ENCODE measurements at regions not wholly inside any gene's neighbourhood (a gene's known extent, or its start where the extent isn't known, plus 50 kb on each side); places are given as distances from the start of the nearest gene placed in this dataset.

DNA sequence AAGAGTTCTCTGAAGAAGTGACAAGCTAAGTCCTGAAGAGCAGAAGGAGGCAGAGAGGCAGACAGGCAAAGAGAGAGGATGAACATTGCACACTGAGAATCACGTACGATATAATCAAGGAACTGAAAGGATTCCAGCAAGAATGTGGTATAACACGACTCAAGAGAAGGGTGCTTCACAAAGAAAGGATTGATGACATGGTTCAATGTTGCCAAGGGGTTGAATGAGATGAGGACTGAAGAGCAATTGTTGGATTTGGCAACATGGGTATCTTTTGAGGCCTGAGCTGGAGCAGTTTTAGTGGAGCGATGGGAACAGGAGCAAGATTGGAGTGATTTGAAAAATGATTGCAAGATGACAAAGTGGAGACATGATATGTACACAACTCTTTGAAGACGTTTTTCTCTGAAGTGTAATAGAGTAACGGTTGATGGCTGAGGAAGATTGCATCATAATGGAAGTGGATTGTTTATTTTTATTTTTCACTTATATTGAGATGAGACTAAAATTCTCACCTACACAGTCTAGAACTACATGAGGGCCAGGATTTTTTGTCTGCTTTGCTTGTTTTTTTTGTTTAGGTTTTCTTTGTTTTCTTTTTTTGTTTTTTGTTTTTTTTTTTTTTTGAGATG, 1049.9 kb upstream of the WWC1 start:
- no peak for DNase-seq

GRCh38 chr5:167242701-167243100, 1048.7 kb upstream of the WWC1 start:
- DNase-seq = no peak

DNA sequence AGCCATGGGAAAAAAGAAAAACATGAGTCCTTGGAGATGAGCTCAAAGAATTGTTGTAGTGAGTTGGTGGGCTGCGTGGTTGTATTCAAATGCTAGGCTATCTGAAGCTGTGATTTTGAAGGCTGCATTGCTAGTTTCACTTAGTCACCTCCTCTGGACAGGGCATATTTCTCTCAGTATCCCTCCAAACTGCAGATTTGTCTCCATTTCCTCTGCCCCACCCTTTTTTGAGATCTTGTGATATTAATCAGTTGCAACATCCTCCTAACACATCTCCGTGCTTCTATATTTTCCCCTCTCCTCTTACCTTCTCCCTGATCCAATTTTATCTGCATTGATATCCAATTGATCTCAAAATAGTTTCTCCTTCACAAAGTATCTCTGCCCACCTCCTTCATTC, 1048.0 kb upstream of the WWC1 start:
- no peak for DNase-seq

GRCh38 chr5:167244583-167244982, 1046.9 kb upstream of the WWC1 start:
- no peak for DNase-seq

- no peak for DNase-seq
Measured at GRCh38 chr5:167245868-167246267, 1045.6 kb upstream of the WWC1 start.

DNA sequence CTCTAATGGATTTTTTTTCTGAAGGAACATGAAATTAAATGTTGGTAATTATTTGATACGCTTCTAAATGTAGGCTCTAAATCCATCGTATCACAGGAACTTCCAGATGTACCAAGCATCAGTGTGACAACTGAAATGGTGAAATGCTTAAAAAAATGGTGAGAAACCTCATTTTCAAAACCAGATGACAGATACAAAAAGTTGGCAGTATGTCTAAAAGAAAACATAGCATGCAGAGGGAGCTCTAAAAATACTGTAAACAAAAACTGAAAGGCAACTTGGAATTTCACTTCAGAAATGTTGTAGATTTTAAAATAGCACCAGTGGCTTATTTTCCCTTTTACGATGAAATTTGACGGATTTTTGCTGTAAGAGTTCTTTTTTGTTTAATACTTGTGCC, 1043.6 kb upstream of the WWC1 start:
- DNase-seq = no peak

GRCh38 chr5:167248257-167248656, 1043.2 kb upstream of the WWC1 start:
- no peak for DNase-seq

GRCh38 chr5:167250996-167251395, 1040.4 kb upstream of the WWC1 start:
- no peak for DNase-seq

GRCh38 chr5:167254132-167254531, 1037.3 kb upstream of the WWC1 start:
- DNase-seq = no peak

- peak; percentile 27 for DNase-seq
Measured at GRCh38 chr5:167255926-167256325, 1035.5 kb upstream of the WWC1 start.

GRCh38 chr5:167259806-167260205, 1031.6 kb upstream of the WWC1 start:
- no peak for DNase-seq

DNA sequence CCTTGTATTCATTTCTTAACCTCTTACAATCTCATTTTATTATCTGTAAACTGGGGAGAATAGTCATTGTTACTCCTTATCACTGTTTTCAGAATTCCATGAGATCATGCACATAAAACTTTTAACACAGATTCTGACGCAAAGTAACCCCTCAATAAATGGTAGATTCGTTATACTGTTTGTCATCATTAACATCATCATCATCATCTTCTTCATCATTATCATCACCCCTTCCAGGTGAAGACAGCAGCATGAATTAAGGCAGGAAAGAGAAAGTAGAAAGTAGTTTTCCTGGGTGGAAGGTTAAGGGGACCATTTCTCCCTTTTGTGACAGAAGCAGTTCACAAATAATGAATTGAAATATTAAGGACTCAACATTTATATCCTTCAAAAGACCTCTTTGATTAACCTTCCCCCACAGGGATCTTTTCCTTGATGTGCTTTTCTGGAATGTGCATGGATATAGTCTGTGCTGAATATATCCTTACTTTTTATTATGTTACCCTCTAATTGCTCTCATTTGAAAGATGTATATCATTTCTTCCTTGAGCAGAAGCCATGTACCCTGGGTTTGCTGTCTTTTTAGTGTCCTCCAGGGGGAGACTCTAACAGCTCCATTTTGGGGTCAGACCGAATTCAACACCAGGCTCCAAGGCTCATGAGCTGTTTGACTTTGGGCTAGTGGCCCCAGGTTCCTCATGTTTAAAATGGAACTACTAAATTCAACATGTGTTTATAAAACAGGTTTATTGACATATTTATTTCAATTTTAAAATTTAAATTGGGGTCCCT, 1029.9 kb upstream of the WWC1 start:
- no peak for DNase-seq

GRCh38 chr5:167263185-167263584, 1028.3 kb upstream of the WWC1 start:
- no peak for DNase-seq

DNA sequence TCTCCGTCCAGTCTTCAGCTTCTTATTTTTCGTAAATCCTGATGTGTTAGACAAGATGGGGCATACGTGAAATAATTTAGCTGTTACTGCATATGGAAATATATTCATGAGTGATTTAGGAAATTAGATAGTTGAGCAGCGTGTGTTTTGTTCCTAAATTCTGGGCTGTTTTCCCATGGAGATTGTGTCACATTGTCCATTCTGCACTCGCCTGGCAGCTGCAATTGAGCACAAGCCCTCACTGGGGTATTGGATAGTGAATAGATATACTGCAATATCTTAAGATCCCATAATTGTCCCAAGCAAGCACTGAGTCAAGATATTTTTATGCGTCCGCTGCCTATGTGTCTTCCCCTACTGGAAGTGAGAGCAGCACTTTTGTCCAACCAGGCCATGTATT, 1027.1 kb upstream of the WWC1 start:
- no peak for DNase-seq

- DNase-seq = no peak
Measured at GRCh38 chr5:167268337-167268736, 1023.1 kb upstream of the WWC1 start.

- no peak for DNase-seq
Measured at GRCh38 chr5:167269146-167269545, 1022.3 kb upstream of the WWC1 start.

DNA sequence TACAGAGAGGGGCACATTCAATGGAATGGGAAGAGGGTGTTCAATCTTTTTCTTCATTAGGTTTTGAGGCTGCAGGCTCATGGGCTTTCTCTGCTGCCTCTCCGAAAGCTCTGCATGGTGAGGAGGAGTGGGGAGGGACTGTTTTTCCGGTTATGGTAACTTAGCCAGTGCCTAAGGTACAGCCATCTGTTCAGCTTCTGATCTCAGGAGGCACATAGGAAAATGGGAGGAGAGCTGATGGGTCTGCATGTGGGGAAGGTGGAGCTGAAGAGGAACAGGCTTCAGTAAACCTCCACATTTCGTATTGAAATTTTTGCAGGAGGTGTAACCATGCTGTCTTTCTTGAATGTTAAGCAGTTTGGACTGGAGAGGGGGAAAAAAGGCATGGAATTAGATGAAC, 1020.4 kb upstream of the WWC1 start:
- DNase-seq = no peak

GRCh38 chr5:167271511-167271910, 1019.9 kb upstream of the WWC1 start:
- no peak for DNase-seq

DNA sequence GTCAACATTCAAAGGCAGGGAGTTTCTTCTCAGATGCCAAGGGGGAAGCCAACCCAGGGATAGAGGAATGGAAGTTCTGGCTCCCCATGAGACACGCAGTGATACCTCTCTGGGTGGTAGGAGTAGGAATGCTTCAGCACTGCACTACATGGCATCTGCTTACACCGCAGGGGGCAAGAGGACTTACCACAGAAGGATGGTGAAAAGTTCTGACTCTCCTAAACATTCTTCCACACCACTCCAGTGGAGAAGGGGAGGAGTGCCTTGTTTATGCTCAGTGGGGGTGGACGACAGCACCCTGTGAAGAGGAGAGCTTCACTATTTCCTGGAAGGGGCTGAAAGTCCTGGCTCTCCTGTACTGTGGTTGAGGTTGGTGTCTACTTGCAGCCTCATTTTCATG, 1011.3 kb upstream of the WWC1 start:
- no peak for DNase-seq

DNA sequence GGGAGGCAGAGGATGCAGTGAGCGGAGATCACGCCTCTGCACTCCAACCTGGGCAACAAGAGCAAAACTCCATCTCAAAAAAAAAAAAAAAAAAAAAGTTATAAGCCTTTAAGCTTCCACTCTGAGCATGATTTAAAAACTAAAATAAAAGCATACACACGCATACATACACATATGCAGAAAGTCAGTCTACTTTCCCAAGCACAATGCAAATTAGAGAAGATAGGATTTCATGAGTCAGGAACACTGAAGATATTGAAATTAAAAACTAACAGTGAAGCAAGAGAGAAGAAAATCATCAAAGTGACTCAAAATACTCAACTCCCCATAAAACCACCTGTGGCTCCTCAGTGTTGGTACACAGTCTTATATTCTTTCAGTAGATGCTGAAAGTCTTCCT, 1009.5 kb upstream of the WWC1 start:
- no peak for DNase-seq

- DNase-seq = no peak
Measured at GRCh38 chr5:167283691-167284090, 1007.8 kb upstream of the WWC1 start.

- DNase-seq = no peak
Measured at GRCh38 chr5:167284222-167284890, 1007.1 kb upstream of the WWC1 start.

GRCh38 chr5:167285591-167285990, 1005.9 kb upstream of the WWC1 start:
- DNase-seq = no peak

DNA sequence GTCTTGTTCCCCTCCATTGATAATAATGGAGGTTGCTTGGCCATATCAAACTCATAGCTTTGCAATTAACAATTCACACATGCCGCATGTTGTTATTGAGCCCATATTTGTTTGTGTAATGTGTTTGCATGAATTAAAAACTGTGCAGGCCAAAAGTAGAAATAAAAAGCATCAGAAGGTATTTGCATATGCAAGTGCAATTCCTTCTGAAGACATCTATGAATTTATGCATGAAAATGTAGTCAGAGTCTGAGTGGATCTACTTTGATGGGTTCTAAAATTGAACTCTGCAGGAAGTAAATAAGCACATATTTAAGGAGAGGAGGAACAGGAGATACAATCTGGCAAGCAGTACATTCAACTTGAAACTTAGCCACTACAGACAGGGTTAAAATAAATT, 1004.6 kb upstream of the WWC1 start:
- DNase-seq = no peak

Data from midbrain (tissue), 1 donor.